ENCODE measurements at regions not wholly inside any gene's neighbourhood (a gene's known extent, or its start where the extent isn't known, plus 50 kb on each side); places are given as distances from the start of the nearest gene placed in this dataset.

- H3K4me3 ChIP-seq (ENCODE audit: low read length) = no peak overlapping the region
- no peak for TF ChIP-seq CTCF (IDR thresholded peaks at IDR 0.05; ENCODE audit: insufficient read depth, low read depth, low read length, missing control alignments)
- no peak for DNase-seq (ENCODE audit: low read depth)
Measured at GRCh38 chr2:66872986-66873754, 438.2 kb downstream of the MEIS1 start.

- no peak overlapping the region for H3K4me3 ChIP-seq (ENCODE audit: low read length)
- no peak for TF ChIP-seq CTCF (IDR thresholded peaks at IDR 0.05; ENCODE audit: insufficient read depth, low read depth, low read length, missing control alignments)
- DNase-seq (ENCODE audit: low read depth) = no peak
Measured at GRCh38 chr2:66874411-66874810, 439.5 kb downstream of the MEIS1 start.

- H3K4me3 ChIP-seq (ENCODE audit: low read length) = no peak overlapping the region
- TF ChIP-seq CTCF (IDR thresholded peaks at IDR 0.05; ENCODE audit: insufficient read depth, low read depth, low read length, missing control alignments) = no peak
- DNase-seq (ENCODE audit: low read depth) = no peak
Measured at GRCh38 chr2:66875941-66876462, 441.1 kb downstream of the MEIS1 start.

- no peak overlapping the region for H3K4me3 ChIP-seq (ENCODE audit: low read length)
- no peak for DNase-seq (ENCODE audit: low read depth)
- TF ChIP-seq CTCF (IDR thresholded peaks at IDR 0.05; ENCODE audit: insufficient read depth, low read depth, low read length, missing control alignments) = no peak
Measured at GRCh38 chr2:66885775-66886383, 451.0 kb downstream of the MEIS1 start.

- DNase-seq (ENCODE audit: low read depth) = no peak
- no peak overlapping the region for H3K4me3 ChIP-seq (ENCODE audit: low read length)
- TF ChIP-seq CTCF (IDR thresholded peaks at IDR 0.05; ENCODE audit: insufficient read depth, low read depth, low read length, missing control alignments) = no peak
Measured at GRCh38 chr2:66888246-66888645, 453.3 kb downstream of the MEIS1 start.

GRCh38 chr2:66888791-66889631 lies 454.1 kb downstream of the MEIS1 start:
- peak; percentile 52 for DNase-seq (ENCODE audit: low read depth)
- no peak for TF ChIP-seq CTCF (IDR thresholded peaks at IDR 0.05; ENCODE audit: insufficient read depth, low read depth, low read length, missing control alignments)
- H3K4me3 ChIP-seq (ENCODE audit: low read length) = no peak overlapping the region
